ENCODE measurements at regions not wholly inside any gene's neighbourhood (a gene's known extent, or its start where the extent isn't known, plus 50 kb on each side); places are given as distances from the start of the nearest gene placed in this dataset.
A peak's percentile ranks its signal among the peaks of the same experiment; 100 is the strongest.

DNA sequence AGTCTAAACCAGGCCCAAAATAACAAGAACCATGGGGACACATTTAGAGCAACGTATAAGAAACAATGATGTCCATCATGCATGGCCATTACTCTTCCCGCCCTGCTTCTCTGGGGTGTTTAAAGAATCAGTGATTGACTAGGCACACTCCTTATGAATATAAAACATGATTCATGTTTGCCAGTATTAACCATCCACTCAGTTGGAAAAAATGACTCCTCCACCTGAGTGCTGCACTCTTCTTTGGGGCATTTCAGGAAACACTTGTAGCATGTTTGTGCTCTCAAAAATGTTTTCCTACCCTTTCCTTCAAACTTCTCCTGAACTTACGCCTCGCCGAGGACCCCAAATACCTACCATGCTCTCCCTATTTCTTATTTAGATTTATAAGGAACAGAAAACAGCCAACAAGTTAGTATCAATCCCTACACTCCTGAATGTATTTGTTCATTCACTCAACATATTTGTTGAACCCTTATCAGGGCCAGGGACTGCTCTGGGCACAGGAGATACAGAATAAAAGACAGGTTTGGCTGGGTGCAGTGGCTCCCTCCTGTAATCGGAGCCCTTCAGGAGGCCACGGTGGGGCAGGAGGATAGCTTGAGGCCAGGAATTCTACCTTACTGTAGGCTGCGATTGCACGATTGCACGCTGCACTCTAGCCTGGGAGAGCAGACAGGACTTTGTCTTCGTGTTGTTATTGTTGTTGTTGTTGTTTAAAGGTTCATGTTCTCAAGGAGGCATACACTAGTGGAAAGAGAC, 137.0 kb downstream of the TMCO5A start:
- Histone ChIP-seq H2BK12ac (ENCODE audit: low read length in 2 of 2) (peak overlapping the region; percentile 0 to 50), H4K8ac (ENCODE audit: low read length) (no peak overlapping the region), H3K27me3 (ENCODE audit: control insufficient read depth in 1 of 2, insufficient read depth in 1 of 2, low read length in 2 of 2) (no peaks in the 10 kb centered on the region), H2BK15ac (ENCODE audit: low read depth, poor library complexity, severe bottlenecking) (no peak overlapping the region), H3K4me3 (ENCODE audit: insufficient read depth in 1 of 2, low read depth in 1 of 2, low read length in 2 of 2) (peak overlapping the region in 1 of 2 experiments; percentile 79), H3K9me3 (ENCODE audit: control insufficient read depth, low read length) (no peaks in the 10 kb centered on the region), H3K27ac (ENCODE audit: low read length, poor library complexity, severe bottlenecking) (no peak overlapping the region), H3K4ac (ENCODE audit: low read depth in 1 of 2, low read length in 2 of 2) (no peak overlapping the region), H3K4me2 (ENCODE audit: low read length, poor library complexity, severe bottlenecking) (no peak overlapping the region), H3K23ac (ENCODE audit: low read length in 2 of 2) (no peak overlapping the region), H2AFZ (ENCODE audit: low read depth, low read length) (no peak overlapping the region), H2AK5ac (ENCODE audit: low read length, severe bottlenecking) (no peak overlapping the region), H3K14ac (ENCODE audit: low read length in 2 of 2) (no peak overlapping the region), H4K91ac (ENCODE audit: low read length) (no peak overlapping the region), H3K9ac (ENCODE audit: low read length) (peak overlapping the region; percentile 92), H3K18ac (ENCODE audit: low read depth in 1 of 2, low read length in 2 of 2) (peak overlapping the region in 1 of 2 experiments; percentile 59), H3K79me1 (replicated peaks; ENCODE audit: low read length, poor library complexity, severe bottlenecking) (no peaks in the 10 kb centered on the region), H3K4me1 (ENCODE audit: control insufficient read depth, insufficient read depth, low read depth, low read length) (peaks cover 4% of the 10 kb centered on the region), H2BK5ac (ENCODE audit: low read depth, low read length, poor library complexity, severe bottlenecking) (no peak overlapping the region), H2BK120ac (ENCODE audit: low read depth, low read length) (no peak overlapping the region), H3K36me3 (ENCODE audit: control insufficient read depth in 1 of 2, insufficient read depth in 2 of 2, low read depth in 1 of 2, low read length in 2 of 2) (no peaks in the 10 kb centered on the region)
- 94% methylated on average over 11 of the region's 11 CpGs for WGBS
- DNase-seq, result no peak

DNA sequence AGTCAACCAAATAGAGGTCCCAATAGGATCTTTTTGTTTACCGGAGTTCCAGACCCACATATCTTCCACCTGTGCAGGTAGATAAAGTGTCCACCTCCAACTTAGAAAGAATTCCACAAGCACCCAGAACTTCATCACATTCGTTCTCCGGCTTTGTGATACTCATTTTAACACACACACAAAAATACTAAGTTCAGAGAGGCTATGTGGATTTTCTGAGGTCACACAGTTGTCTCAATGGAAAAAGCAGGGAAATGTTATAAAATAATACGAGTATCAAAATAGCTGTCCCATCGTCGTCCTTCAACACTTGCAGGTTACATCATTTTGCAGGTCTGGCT, 137.5 kb downstream of the TMCO5A start:
- H2BK5ac ChIP-seq (ENCODE audit: low read depth, low read length, poor library complexity, severe bottlenecking), result no peak overlapping the region
- H3K23ac ChIP-seq (ENCODE audit: low read length in 2 of 2), result no peak overlapping the region
- H3K4me2 ChIP-seq (ENCODE audit: low read length, poor library complexity, severe bottlenecking), result no peak overlapping the region
- no peak overlapping the region for H2BK120ac ChIP-seq (ENCODE audit: low read depth, low read length)
- peaks cover 4% of the 10 kb centered on the region for H3K4me1 ChIP-seq (ENCODE audit: control insufficient read depth, insufficient read depth, low read depth, low read length)
- WGBS, result 60% methylated on average over 4 of the region's 6 CpGs
- no peak overlapping the region for H3K4ac ChIP-seq (ENCODE audit: low read depth in 1 of 2, low read length in 2 of 2)
- no peaks in the 10 kb centered on the region for H3K79me1 ChIP-seq (replicated peaks; ENCODE audit: low read length, poor library complexity, severe bottlenecking)
- peak overlapping the region; percentile 92 for H3K9ac ChIP-seq (ENCODE audit: low read length)
- peak overlapping the region; percentile 82 for H3K27ac ChIP-seq (ENCODE audit: low read length, poor library complexity, severe bottlenecking)
- no peaks in the 10 kb centered on the region for H3K36me3 ChIP-seq (ENCODE audit: control insufficient read depth in 1 of 2, insufficient read depth in 2 of 2, low read depth in 1 of 2, low read length in 2 of 2)
- H3K27me3 ChIP-seq (ENCODE audit: control insufficient read depth in 1 of 2, insufficient read depth in 1 of 2, low read length in 2 of 2), result no peaks in the 10 kb centered on the region
- H3K9me3 ChIP-seq (ENCODE audit: control insufficient read depth, low read length), result no peaks in the 10 kb centered on the region
- no peak overlapping the region for H2AFZ ChIP-seq (ENCODE audit: low read depth, low read length)
- H2BK15ac ChIP-seq (ENCODE audit: low read depth, poor library complexity, severe bottlenecking), result no peak overlapping the region
- H4K91ac ChIP-seq (ENCODE audit: low read length), result no peak overlapping the region
- DNase-seq, result no peak
- H2BK12ac ChIP-seq (ENCODE audit: low read length in 2 of 2), result no peak overlapping the region
- no peak overlapping the region for H4K8ac ChIP-seq (ENCODE audit: low read length)
- H3K14ac ChIP-seq (ENCODE audit: low read length in 2 of 2), result no peak overlapping the region
- H2AK5ac ChIP-seq (ENCODE audit: low read length, severe bottlenecking), result no peak overlapping the region
- H3K4me3 ChIP-seq (ENCODE audit: insufficient read depth in 1 of 2, low read depth in 1 of 2, low read length in 2 of 2), result peak overlapping the region in 1 of 2 experiments; percentile 79
- peak overlapping the region; percentile 13 to 49 for H3K18ac ChIP-seq (ENCODE audit: low read depth in 1 of 2, low read length in 2 of 2)

DNA sequence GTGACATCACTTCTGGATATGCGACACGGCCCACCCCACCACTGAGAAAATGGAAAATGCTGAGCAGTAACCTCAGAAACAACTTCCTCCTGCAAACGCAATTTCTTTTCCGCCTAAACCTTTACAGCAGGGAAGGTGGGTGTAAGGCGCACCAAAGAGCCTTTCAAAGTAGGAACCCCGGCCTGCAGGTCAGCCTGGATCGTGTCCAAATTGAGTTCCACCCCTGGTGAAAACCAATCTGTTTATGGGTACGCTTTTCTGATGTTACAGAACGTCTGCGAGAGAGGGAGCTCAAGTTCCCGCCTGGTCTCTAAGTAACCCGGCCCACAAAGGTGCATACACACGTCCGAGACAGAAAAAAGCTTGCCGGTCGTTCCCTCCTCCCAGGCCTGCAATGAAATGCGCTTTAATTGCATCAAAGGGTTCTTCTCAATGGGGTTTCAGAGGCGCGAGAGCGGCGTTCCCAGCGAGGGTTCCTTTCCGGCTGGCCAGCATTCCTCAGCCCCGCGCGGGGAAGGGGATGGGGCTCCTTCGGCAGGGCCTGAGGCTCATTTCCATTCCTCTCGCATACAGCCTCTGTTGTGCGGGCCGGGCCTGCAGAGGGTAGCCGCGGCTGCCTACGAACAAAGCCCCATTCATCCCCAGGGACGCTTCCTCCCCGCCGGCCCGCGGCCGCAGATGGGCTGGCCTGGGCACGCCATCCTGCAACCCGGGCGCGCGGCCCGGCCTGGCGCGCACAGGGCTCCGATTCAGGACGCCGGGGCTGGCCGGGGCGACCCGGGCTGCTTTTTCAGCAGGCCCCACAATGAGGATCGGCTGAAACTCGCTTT, 138.1 kb downstream of the TMCO5A start:
- no peaks in the 10 kb centered on the region for H3K9me3 ChIP-seq (ENCODE audit: control insufficient read depth, low read length)
- peak overlapping the region; percentile 91 for H2BK5ac ChIP-seq (ENCODE audit: low read depth, low read length, poor library complexity, severe bottlenecking)
- H3K4me3 ChIP-seq (ENCODE audit: insufficient read depth in 1 of 2, low read depth in 1 of 2, low read length in 2 of 2), result peak overlapping the region; percentile 45 to 79
- H3K14ac ChIP-seq (ENCODE audit: low read length in 2 of 2), result peak overlapping the region in 1 of 2 experiments; percentile 53
- peak overlapping the region in 1 of 2 experiments; percentile 50 for H2BK12ac ChIP-seq (ENCODE audit: low read length in 2 of 2)
- H4K8ac ChIP-seq (ENCODE audit: low read length), result peak overlapping the region; percentile 68
- no peak overlapping the region for H3K23ac ChIP-seq (ENCODE audit: low read length in 2 of 2)
- H3K18ac ChIP-seq (ENCODE audit: low read depth in 1 of 2, low read length in 2 of 2), result peak overlapping the region; percentile 49 to 81
- H3K27ac ChIP-seq (ENCODE audit: low read length, poor library complexity, severe bottlenecking), result peak overlapping the region; percentile 82
- no peaks in the 10 kb centered on the region for H3K36me3 ChIP-seq (ENCODE audit: control insufficient read depth in 1 of 2, insufficient read depth in 2 of 2, low read depth in 1 of 2, low read length in 2 of 2)
- DNase-seq, result peak; percentile 80
- peak overlapping the region; percentile 94 for H4K91ac ChIP-seq (ENCODE audit: low read length)
- no peak overlapping the region for H2AK5ac ChIP-seq (ENCODE audit: low read length, severe bottlenecking)
- WGBS, result 2% methylated on average over 55 of the region's 55 CpGs
- peak overlapping the region; percentile 87 for H2BK15ac ChIP-seq (ENCODE audit: low read depth, poor library complexity, severe bottlenecking)
- peak overlapping the region; percentile 92 for H3K9ac ChIP-seq (ENCODE audit: low read length)
- no peaks in the 10 kb centered on the region for H3K27me3 ChIP-seq (ENCODE audit: control insufficient read depth in 1 of 2, insufficient read depth in 1 of 2, low read length in 2 of 2)
- H3K4me2 ChIP-seq (ENCODE audit: low read length, poor library complexity, severe bottlenecking), result peak overlapping the region; percentile 71
- peak overlapping the region; percentile 54 for H2BK120ac ChIP-seq (ENCODE audit: low read depth, low read length)
- H2AFZ ChIP-seq (ENCODE audit: low read depth, low read length), result peak overlapping the region; percentile 55
- no peaks in the 10 kb centered on the region for H3K79me1 ChIP-seq (replicated peaks; ENCODE audit: low read length, poor library complexity, severe bottlenecking)
- peaks cover 4% of the 10 kb centered on the region for H3K4me1 ChIP-seq (ENCODE audit: control insufficient read depth, insufficient read depth, low read depth, low read length)
- H3K4ac ChIP-seq (ENCODE audit: low read depth in 1 of 2, low read length in 2 of 2), result peak overlapping the region; percentile 52 to 70

Measured in mesenchymal stem cell (in vitro differentiated cells and primary cell).